Peyer's patch (tissue), 4 donors: ENCODE measurements at regions not wholly inside any gene's neighbourhood (a gene's known extent, or its start where the extent isn't known, plus 50 kb on each side); places are given as distances from the start of the nearest gene placed in this dataset.

Experiments
- CTCF ChIP-seq, 6 experiments: fragments of 450-650 bp in 4 of 6; fragments of 200-600 bp in 2 of 6; sonication (generic) in 1 of 6; IDR thresholded peaks; one replicate each; pipeline ENCODE4 v1.5.1; 2017 to 2019; ENCODE audit warnings: antibody characterized with exemption in 6 of 6, mild to moderate bottlenecking in 3 of 6, moderate library complexity in 1 of 6
- POLR2A ChIP-seq, 2 donors: fragments of 450-650 bp; IDR thresholded peaks; one replicate each; pipeline ENCODE4 v1.5.1; 2017; ENCODE audit warnings: antibody characterized with exemption in 2 of 2, mild to moderate bottlenecking in 2 of 2, moderate library complexity in 2 of 2

- TF ChIP-seq CTCF (IDR thresholded peaks at IDR 0.05) (no peak), POLR2A (IDR thresholded peaks at IDR 0.05) (no peak)
These were observed 1290.8 kb upstream of the PABPC4L start for GRCh38 chr4:135492439-135492838.
